HG03175 (cell line): ENCODE measurements at regions not wholly inside any gene's neighbourhood (a gene's known extent, or its start where the extent isn't known, plus 50 kb on each side); places are given as distances from the start of the nearest gene placed in this dataset.
"Not testable (repeated sequence)": the region's sequence is repeated elsewhere in the genome, so short reads cannot be mapped to it uniquely, and the experiment has no call there.

Experiments
- ATAC-seq: cut with Tn5 transposase; IDR thresholded peaks from one replicate; pipeline ENCODE4 v1.9.1; 2021; ENCODE audit warnings: mild to moderate bottlenecking, moderate library complexity; ENCODE audit not compliant: unreplicated experiment

DNA sequence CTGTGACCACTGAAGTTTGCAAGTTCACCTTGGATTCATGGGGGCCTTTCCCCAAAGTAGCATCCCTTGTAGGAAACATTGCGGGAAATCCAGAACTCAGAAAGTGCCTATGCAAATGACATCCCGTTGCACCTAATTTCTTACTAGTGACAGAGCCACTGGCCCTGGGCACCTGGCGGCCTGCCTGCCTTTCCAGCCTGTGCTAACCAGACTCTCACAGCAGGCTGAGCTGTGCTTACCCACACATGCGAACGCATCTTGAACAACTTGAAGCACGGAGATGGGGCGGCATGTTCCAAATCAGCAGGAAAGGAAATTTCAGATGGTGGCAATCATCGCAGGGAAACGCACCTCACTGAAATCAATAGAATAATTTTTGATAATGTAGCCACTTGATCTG is 405.8 kb downstream of the TMEM182 start:
- ATAC-seq, result no peak

DNA sequence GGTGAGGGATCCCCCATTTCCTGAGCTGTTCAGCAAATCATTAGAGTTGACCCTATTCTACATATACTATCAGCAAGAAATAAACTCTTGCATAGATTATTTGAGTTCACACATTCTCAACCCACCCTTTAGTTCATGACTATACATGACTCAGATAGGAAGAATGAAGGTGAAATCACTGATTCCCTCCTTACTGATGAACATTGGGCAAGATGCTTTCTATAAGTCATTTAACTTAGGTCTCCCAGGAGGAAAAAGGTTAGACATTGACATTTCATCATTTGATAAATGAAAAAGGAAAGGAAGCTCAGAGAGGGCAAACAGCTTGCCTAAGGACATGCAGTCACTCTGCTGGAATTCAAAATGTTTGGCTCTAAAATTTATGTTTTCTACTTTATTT is 408.0 kb downstream of the TMEM182 start:
- ATAC-seq, result no peak

DNA sequence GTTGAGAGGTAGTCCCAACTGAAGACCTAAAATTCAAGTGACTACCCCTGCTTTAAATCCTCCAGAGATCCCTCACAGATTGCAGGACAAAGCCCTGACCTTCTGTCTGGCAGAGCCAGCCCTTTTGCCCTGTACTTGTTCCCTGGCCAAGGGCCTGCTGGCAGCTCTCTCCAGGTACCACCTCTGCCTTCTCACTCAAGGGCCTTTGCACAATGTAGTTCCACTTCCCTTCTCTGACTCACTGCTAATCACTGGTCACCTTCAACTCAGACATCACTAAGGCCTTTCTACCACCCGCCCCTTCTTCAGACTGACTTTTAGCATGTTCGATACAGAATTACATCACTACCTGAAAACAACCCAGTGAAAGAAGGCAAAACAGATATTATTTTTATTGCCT is 411.0 kb downstream of the TMEM182 start:
- ATAC-seq, result no peak

DNA sequence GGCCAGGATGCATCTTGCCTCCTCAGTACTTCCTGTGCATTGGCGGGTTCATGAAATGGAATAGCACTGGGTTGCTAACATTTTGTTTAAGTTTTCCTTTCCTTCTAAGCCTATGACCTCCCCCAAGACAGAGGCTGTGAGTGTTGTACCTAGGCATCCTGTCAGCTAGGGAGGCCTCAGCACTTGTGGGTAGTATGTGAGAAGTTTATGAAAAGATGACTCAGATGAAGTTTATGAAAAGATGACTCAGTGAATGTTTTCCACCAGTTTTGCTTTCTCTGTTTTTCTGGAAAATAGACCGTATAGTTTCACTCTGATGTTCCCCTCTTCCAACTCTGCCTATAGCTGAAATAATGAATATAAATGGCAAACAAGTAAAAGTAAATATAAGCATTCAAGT is 412.9 kb downstream of the TMEM182 start:
- ATAC-seq, result no peak

DNA sequence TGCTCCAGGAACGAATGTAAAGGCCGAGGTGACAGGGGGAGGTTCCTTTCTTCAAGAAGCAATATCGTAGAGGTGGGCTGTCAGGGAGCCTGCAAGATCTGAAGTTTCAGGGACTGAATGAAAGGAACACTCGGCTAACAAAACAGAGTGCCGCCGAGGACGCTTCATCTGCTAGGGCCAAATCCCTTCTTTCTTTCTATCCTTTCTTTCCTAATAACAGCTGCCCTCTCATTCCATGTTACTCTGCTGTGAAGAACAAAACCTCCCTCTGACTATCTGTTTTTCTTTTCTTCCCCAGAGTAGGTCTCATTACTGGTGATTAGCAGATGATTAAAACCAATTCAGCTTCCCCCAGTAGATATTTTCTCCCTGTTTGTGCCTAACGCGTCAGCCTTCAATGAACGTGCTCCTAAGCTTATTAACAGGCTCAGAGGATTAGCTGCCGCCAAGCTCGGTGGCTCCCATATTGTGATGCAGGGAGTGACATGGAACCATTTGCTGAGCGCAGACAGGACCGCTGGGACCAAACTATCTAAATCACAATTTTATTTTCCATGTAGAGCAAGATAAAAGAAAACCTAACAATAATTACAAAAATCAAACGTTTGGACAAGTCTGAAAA is 414.6 kb downstream of the TMEM182 start:
- ATAC-seq, result no peak

DNA sequence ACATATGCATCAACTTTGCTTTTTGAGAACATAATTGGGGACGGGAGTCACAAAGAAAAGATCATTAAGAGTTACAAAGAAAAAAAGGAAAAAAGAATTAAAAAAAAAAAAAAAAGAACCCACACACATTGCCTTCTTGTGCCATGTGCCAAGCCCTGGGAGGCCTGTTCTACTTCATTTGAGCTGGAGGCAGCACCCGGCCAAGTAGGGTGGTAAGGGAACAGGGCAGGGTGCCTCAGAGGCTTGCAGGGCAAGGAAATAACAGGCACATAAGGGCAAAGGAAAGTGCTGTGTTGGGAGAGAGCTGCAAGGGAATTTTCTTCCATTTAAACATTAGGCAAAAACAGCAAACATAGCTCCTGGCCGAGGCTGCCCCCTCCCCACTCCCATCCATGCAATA is 418.0 kb downstream of the TMEM182 start:
- ATAC-seq, result no peak

DNA sequence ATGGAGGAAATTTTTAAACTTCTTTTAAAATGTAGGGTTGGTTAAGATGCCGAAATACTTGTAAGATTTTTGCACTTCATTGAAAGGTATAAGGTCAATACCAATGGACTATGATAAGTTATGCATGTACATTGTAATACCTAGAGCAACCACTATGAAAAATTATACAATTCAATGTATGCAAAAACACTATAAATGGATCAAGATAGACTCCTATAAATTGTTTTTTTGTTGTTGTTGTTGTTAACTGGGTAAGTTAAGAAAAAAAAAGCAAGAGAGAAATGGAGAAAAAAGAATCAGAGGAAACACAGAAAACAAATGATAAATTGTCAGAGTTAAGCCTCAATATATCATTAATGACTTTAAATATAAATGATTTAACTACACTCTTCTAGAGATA is 421.2 kb downstream of the TMEM182 start:
- no peak for ATAC-seq

DNA sequence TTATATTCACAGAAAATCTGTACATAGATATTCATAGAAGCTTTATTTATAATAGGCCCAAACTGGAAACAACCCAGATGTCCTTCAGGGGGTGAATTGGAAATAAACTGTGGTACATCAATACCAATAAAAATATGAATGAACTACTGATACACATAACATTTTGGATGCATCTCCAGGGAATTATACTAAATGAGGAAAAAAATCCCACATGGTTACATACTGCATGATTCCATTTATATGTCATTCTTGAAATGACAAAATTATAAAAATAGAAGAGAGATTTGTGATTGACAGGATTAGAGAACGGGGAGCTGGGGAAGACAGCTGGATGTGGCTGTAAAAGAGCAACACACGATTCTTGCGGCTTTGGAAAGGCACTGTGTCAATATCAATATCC is 435.0 kb downstream of the TMEM182 start:
- ATAC-seq, result no peak

DNA sequence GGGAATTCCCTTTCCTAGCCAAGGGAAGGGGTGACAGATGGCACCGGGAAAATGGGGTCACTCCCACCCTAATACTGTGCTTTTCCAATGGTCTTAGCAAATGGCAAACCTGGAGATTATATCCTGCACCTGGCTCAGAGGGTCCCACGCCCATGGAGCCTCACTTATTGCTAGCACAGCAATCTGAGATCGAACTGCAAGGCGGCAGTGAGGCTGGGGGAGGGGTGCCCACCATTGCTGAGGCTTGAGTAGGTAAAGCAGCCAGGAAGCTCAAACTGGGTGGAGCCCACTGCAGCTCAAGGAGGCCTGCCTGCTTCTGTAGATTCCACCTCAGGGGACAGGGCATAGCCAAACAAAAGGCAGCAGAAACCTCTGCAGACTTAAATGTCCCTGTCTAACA is 438.9 kb downstream of the TMEM182 start:
- not testable (repeated sequence) for ATAC-seq

DNA sequence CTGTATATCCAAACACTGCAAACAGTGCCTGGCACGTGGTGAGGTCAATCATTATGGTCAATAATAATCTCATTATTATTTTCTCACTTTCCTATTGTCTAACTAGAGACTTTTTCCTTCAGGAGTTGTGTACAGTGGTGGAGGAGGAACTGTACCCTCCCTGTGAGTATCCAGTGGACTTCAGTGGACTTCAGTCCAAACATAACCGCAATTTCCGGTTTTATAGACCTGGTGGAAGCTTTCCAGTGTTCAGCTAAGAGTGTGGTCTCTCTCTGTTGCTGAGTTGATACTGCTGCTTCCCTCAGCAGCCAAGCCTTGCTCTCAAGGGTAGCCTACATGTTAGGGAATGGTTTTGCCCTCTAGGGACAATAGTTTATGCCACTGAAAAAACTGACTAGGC is 447.1 kb downstream of the TMEM182 start:
- no peak for ATAC-seq

DNA sequence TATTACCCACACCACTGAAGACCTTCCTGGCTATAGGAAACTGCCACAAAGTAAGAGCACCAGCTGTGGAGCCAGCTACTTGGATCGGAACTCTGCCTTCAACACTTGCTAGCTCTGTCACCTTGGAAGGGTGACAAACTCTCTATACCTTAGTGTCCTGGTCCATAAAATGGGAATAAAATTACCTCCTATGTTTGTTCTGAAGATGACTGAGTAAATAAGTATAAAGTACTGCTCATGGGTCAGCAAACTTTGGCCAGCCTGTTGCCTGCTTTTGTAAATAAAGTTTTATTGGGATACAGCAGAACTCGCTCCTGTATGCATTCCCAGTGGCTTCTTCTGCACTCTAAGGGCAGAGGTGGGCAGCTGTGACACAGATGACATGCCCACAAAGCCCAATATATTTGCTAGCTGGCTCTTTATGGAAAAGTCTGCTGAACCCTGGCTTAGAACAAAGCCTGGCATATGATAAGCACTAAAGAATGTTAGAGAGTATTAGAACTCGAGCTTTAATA is 451.3 kb downstream of the TMEM182 start:
- no peak for ATAC-seq

DNA sequence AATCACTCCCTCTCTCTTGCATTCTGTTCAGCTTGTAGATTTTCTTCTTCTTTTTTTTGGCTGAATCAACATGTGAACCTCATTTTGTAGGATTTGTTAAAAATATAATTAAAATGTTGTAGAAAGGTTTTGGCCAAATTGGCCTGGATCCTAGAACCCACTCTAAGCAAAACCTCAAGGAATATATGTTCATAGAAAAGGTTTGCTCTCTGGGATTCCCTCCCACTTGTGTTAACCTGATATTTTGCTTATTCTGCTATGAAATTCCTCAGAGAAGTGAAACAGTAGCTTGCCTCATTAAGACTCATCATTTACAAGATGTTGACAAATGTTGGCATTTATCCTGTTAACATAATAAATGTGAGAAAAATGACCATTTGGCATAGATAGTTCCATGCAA is 456.7 kb downstream of the TMEM182 start:
- ATAC-seq, result no peak

DNA sequence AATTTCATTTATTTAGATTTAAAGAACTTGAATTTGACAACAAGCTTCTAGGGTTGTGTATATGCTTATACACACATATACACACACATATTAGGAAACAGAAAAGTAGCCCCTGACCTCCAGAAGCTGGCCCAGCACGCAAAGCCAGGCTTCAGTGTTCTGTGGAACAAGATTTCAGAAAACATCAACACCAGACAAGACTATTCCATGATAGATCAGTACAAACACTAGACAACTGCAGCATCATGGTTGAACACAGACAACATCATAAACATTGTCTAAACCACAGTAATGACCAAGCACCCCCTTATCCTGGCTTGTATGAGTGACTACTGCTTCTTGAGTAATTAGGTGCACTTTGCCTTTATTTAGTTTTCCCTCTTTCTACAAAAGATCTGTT is 457.6 kb downstream of the TMEM182 start:
- no peak for ATAC-seq

DNA sequence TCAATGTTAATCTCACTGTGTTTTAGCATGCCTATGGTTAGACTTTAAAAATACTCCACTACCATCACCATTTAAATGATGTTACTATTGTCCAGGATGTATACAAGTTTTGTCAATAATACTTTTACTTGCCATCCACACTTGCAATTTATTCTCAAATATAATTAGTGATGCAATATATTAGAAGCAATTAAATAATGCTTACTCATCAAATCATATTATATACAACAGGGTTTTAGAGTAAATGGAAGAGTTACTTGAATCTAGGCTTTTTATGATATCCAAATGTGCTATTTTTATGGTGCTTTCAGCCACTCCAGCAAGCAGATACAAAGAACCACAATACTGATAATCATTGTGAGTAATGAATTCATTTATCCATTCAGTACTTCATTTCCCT is 461.1 kb downstream of the TMEM182 start:
- no peak for ATAC-seq

DNA sequence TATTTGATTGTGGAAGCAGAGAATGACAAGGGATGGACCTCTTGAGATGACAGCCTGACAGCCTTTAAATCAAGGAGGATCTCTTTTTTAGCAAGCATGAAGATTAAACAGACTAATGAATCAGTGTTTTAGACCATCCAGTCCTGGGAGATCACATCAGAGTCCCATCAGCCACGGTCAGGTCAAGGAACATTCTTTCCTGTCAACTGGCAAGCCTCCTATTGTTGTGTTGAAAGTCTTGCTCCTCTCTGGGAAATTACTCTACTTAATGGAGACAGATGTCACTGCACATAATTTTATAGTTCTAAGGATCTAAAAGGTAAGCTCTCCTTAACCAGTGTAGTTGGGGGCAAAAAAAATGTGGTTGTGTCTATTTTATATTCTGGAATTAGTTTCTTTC is 469.0 kb downstream of the TMEM182 start:
- no peak for ATAC-seq

DNA sequence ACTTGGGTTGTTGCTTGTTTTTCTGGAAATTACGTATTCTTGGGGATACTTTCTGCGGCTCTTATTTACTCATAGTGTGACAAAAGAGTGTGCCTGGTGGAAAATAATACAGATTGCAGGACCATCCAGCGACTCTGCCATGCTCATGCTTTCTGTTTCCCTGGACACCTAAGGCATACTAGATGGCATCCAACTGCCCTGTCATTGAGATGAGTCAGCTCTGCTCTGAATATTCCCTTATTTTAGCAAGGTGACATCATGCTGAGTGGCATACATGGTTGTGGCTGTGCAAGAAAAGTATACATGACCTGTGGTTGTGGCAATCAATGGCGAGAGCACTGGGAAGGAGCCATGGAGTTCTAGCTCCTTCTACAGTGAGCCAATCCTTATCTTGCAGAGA is 471.0 kb downstream of the TMEM182 start:
- ATAC-seq, result no peak

DNA sequence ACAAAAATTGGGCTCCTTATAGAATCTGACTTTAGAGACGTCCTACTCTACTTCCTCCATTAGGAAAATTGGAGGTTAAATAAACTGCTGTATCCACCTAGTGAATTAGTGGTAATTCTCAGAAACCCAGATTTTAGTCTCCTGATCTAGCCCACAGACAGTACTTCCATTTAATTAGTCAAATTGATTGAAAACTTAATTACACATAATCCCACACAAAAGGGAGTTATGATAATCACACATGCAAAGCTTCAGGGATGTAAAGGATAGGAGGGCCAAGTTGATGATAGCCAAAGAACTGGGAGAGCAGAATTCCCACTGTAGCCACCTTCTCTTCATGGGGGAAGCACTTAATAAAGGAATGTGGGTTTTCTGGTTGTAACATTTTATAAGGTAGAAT is 471.9 kb downstream of the TMEM182 start:
- no peak for ATAC-seq

DNA sequence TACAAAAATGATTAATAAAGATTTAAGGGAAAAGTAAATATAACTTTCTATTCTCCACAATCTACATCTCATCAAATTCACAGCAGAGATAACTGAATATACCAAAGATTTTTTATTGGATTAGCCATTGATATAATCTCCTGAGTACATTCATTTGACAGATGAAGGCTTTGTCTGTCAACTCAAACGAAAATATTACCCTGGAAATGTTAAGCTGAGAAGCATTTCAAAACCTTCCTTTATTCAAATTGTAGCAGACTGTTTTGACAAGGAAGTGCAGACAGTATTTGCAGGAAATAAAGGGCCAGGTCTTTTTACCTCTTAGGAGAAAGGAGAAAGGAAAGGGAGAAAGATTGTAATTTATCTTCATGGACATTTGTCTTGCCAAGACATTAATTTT is 473.5 kb downstream of the TMEM182 start:
- no peak for ATAC-seq

DNA sequence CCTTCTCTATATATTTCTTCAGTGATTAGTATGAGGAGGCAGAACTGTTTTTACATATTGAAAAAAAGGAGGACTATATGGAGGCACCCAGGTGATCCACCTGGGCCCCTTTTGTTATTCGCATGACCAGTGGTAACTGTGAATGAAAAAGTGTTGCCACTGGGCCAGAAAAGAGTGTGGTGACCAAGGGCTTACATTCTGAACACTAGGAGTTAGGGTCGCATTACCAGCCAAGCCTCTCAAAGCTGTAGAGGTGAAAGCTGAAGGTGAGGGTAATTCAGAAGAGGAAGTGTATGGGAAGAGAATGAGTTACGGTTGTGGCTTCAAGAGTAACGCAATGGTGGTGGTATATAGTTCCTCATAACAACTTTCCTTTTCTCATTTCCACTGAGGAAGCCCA is 487.6 kb downstream of the TMEM182 start:
- no peak for ATAC-seq

DNA sequence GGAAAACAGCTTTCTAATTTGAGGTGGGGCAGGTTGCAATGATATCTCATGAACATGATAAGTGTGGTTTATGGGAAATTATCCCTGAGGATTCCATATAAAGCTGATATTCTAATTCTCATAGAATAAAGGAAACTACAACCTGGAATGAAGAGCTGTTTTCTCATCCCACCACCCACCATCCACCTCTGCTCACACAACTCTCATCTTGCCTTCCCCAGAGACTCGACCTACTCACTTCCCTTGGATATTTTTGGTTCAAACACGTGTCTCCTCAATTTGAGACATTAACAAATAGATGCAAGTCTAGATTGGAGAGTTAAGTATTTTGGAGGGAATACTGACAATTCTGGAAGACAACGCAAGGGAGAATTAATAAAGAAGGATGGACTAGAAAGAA is 490.9 kb downstream of the TMEM182 start:
- no peak for ATAC-seq

DNA sequence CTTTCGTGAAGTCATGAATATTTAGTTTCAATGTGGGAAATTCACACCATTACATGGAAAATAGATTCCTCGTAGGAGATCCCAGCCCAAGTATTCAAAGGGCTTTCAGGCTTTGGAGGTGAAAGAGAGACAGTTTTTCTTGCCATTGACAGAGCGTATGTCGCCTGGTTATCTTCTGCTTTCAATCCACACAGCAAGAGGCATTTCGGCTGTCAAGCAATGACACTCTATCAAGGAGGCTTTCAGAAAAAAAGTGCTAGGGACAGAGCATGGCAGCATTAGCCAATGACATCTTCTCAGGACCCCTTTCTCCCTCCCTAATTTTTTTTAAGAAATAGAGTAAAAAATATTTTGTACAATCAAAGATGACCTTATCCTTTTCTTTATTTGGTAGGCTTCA is 492.8 kb downstream of the TMEM182 start:
- ATAC-seq, result no peak

DNA sequence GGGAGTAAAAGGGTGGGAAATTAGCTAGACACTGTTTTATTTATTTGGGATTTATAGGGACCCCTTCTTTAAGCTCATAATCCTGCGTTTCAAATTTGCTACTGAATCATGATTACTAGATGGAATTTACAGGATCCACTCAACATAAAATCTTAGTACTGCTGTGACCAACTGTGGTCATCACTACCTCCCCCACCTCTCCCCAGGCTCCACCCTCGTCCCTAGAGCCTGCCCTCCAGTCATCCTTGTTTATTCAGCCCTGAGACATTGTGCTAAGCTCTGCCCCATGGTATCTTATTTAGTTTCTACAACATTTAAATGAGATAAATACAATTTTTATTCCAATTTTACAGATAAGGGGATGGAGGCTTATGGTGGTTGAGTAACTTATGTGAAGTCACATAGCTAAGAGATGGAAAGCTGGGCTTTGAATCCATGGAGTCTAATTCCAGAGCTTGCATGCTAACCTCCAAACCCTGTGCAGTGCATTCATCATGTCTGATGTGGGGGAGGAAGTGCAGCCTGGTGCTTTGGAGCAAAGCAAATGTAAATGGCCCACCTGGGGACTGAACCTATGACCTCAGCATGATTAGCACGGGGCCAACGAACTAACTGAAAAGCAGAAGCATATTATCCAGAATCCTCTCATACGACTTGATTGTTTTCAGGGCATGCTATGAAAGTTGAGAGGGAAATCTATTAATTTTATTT is 502.4 kb downstream of the TMEM182 start:
- no peak for ATAC-seq

DNA sequence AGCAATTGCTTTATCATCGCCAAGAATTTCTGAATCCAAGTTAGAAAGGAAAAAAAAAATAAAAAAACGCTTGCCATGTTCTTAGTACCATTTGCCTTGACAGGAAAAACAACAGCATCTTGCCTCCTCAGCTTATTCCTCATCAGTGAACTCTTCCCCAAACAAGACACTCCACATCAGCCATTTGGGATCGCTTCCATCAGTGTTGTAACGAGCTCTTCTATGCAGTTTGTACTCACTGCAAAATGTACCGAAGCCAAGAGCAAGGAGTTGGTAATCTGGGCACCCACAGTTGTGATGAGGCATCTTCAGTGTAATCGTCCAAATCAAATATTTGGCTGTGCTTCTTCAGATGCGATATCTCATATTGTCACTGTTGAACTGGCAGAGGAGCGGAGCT is 503.7 kb downstream of the TMEM182 start:
- ATAC-seq, result no peak
